GM12878 (cell line): ENCODE measurements at regions not wholly inside any gene's neighbourhood (a gene's known extent, or its start where the extent isn't known, plus 50 kb on each side); places are given as distances from the start of the nearest gene placed in this dataset.

Source experiments
- CEBPB ChIP-seq, 2 experiments: fragments of 150-350 bp in 1 of 2; IDR thresholded peaks; 2 replicates each; pipeline ENCODE4 v1.6.1; 2012 to 2014; ENCODE audit warnings: low read depth in 2 of 2, low read length in 2 of 2, borderline replicate concordance in 1 of 2, inconsistent platforms in 1 of 2
- CTCF ChIP-seq, 3 experiments: IDR thresholded peaks in 2 of 3; conservative IDR thresholded peaks in 1 of 3; 2 replicates each; pipeline ENCODE4 v1.5.1; 2011; ENCODE audit warnings: low read depth in 3 of 3, low read length in 3 of 3, mild to moderate bottlenecking in 3 of 3, control low read depth in 2 of 3, moderate library complexity in 2 of 3, inconsistent platforms in 1 of 3, mixed read lengths in 1 of 3; ENCODE audit not compliant: control insufficient read depth in 2 of 3, insufficient read depth in 1 of 3; ENCODE audit errors: extremely low read depth in 1 of 3
- ELK1 ChIP-seq: IDR thresholded peaks from 2 replicates; pipeline ENCODE4 v1.6.1; 2012; ENCODE audit warnings: low read depth, low read length, improper control_type of control experiment
- JUND ChIP-seq: IDR thresholded peaks from 2 replicates; pipeline ENCODE4 v1.6.1; 2012; ENCODE audit warnings: low read depth, mild to moderate bottlenecking, low read length, improper control_type of control experiment, moderate library complexity
- MYB ChIP-seq: fragments of 150-350 bp; IDR thresholded peaks from 2 replicates; pipeline ENCODE4 v1.6.1; 2014; ENCODE audit warnings: mild to moderate bottlenecking, low read depth, low read length, borderline replicate concordance
- POLR2AphosphoS5 ChIP-seq: IDR thresholded peaks from 2 replicates; pipeline ENCODE4 v1.6.1; 2011; ENCODE audit warnings: mild to moderate bottlenecking, low read length, inconsistent platforms
- RBBP5 ChIP-seq: fragments of 200-600 bp; sonication (generic); conservative IDR thresholded peaks from 2 replicates; pipeline ENCODE4 v1.6.1; 2016
- REST ChIP-seq: IDR thresholded peaks from 2 replicates; pipeline ENCODE4 v1.6.1; 2012; ENCODE audit warnings: mild to moderate bottlenecking, low read depth, low read length
- ZNF384 ChIP-seq: IDR thresholded peaks from 2 replicates; pipeline ENCODE4 v1.6.1; 2012; ENCODE audit warnings: low read depth, mild to moderate bottlenecking, low read length, improper control_type of control experiment, borderline replicate concordance

- TF ChIP-seq MYB (no peak), POLR2AphosphoS5 (no peak), CTCF (IDR thresholded peaks at IDR 0.05 in 2 of 3, conservative IDR thresholded peaks at IDR 0.05 in 1 of 3; ENCODE audit: control insufficient read depth in 2 of 3, extremely low read depth in 1 of 3, insufficient read depth in 1 of 3, low read depth in 3 of 3, low read length in 3 of 3) (no peak), ZNF384 (no peak), CEBPB (IDR thresholded peaks at IDR 0.05; ENCODE audit: borderline replicate concordance in 1 of 2, low read depth in 2 of 2, low read length in 2 of 2) (no peak), RBBP5 (no peak), ELK1 (no peak), JUND (no peak), REST (no peak)
These were observed 379.6 kb downstream of the MTX2 start for GRCh38 chr2:176648700-176649297.
